ENCODE measurements at regions not wholly inside any gene's neighbourhood (a gene's known extent, or its start where the extent isn't known, plus 50 kb on each side); places are given as distances from the start of the nearest gene placed in this dataset.

GRCh38 chr5:89437450-89438435, 554.8 kb upstream of the MEF2C start (continued):
- TF ChIP-seq SMC3 (IDR thresholded peaks at IDR 0.05; ENCODE audit: low read depth, low read length) = no peak
- TF ChIP-seq MAFK (IDR thresholded peaks at IDR 0.05; ENCODE audit: low read depth, low read length) = no peak

GRCh38 chr5:89436464-89436863, 553.5 kb upstream of the MEF2C start:
- no peaks in the 10 kb centered on the region for H3K9me1 ChIP-seq (ENCODE audit: insufficient read depth, low read length)
- H3K4me2 ChIP-seq (ENCODE audit: low read depth, low read length) = no peak overlapping the region
- H3K4ac ChIP-seq (ENCODE audit: low read depth, low read length) = no peak overlapping the region
- no peaks in the 10 kb centered on the region for H3K9me3 ChIP-seq (ENCODE audit: control insufficient read depth, insufficient read depth, low read length)
- H2BK20ac ChIP-seq (ENCODE audit: low read depth, low read length) = no peak overlapping the region
- no peaks in the 10 kb centered on the region for H3K4me1 ChIP-seq (ENCODE audit: control insufficient read depth, insufficient read depth, low read length)
- H3K23ac ChIP-seq (ENCODE audit: low read depth, low read length) = no peak overlapping the region
- H2AFZ ChIP-seq (replicated peaks; ENCODE audit: low read length, poor library complexity) = no peak overlapping the region
- H4K8ac ChIP-seq (ENCODE audit: low read depth in 2 of 2, low read length in 2 of 2) = no peak overlapping the region
- no peak overlapping the region for H4K5ac ChIP-seq (ENCODE audit: low read depth, low read length)
- dilution Hi-C loops (cut with HindIII; ENCODE audit: low sequenced_read_pairs, unreplicated experiment) (no loop called here), intact Hi-C loops (cut with micrococcal nuclease) (no loop called here), in situ Hi-C loops (cut with MboI; ENCODE audit: low sequenced_read_pairs) (no loop called here)
- no CpG with 5 or more reads among the region's 3 CpGs for WGBS, 2 experiments (ENCODE audit: extremely low coverage in 2 of 2, insufficient read length in 1 of 2)
- no peak overlapping the region for H2BK15ac ChIP-seq (ENCODE audit: low read depth, low read length)
- H4K20me1 ChIP-seq (ENCODE audit: insufficient read depth, low read length) = no peaks in the 10 kb centered on the region
- H3K56ac ChIP-seq (ENCODE audit: extremely low read depth, insufficient read depth, low read length) = no peak overlapping the region
- no peak overlapping the region for H3K18ac ChIP-seq (ENCODE audit: low read depth, low read length)
- H3K27me3 ChIP-seq (ENCODE audit: control insufficient read depth, insufficient read depth, low read length) = no peaks in the 10 kb centered on the region
- ChIA-PET CTCF (no interaction called here), POLR2A (ENCODE audit: unreplicated experiment) (no interaction called here)
- no peak overlapping the region for H2AK9ac ChIP-seq (replicated peaks; ENCODE audit: low read depth, low read length, poor library complexity)
- DNase-seq (no peak), ATAC-seq (ENCODE audit: low read depth) (no peak)
- BruUV-seq (replicated peaks) = no TSS peak
- H3K36me3 ChIP-seq (ENCODE audit: control insufficient read depth, insufficient read depth, low read length) = no peaks in the 10 kb centered on the region
- no peak overlapping the region for H2BK120ac ChIP-seq (ENCODE audit: low read depth, low read length)
- H3K14ac ChIP-seq (replicated peaks; ENCODE audit: low read depth, low read length) = no peak overlapping the region
- no peak overlapping the region for H3K9ac ChIP-seq (ENCODE audit: low read depth, low read length)
- H3K79me1 ChIP-seq (ENCODE audit: low read depth in 1 of 2, low read length in 2 of 2) = no peaks in the 10 kb centered on the region
- H4K91ac ChIP-seq (ENCODE audit: insufficient read depth, low read depth, low read length) = no peak overlapping the region
- no peak overlapping the region for H3K4me3 ChIP-seq (ENCODE audit: insufficient read depth, low read depth, low read length)
- H2BK5ac ChIP-seq (ENCODE audit: low read depth, low read length, poor library complexity, severe bottlenecking) = no peak overlapping the region
- no peak for TF ChIP-seq RAD21 (IDR thresholded peaks at IDR 0.05; ENCODE audit: low read length)
- H3K27ac ChIP-seq (ENCODE audit: insufficient read depth, low read length) = no peak overlapping the region
- H2AK5ac ChIP-seq (ENCODE audit: low read depth, low read length) = no peak overlapping the region
